Mesenchymal stem cell (in vitro differentiated cells and primary cell): ENCODE measurements at regions not wholly inside any gene's neighbourhood (a gene's known extent, or its start where the extent isn't known, plus 50 kb on each side); places are given as distances from the start of the nearest gene placed in this dataset.

Experiments
- DNase-seq: peaks from one replicate; pipeline ENCODE4 v3.0.0-alpha.2; 2013
- H2AFZ ChIP-seq: one replicate; pipeline ENCODE4 v1.6.1; 2013; ENCODE audit warnings: low read depth, mild to moderate bottlenecking, control low read depth, inconsistent platforms, low read length, moderate library complexity
- H2AK5ac ChIP-seq: 2 replicates; pipeline ENCODE4 v1.6.1; 2013; ENCODE audit warnings: low read length, moderate library complexity, mild to moderate bottlenecking, inconsistent platforms; ENCODE audit not compliant: severe bottlenecking
- H2BK120ac ChIP-seq: one replicate; pipeline ENCODE4 v1.6.1; 2013; ENCODE audit warnings: low read depth, mild to moderate bottlenecking, inconsistent platforms, low read length, moderate library complexity
- H2BK12ac ChIP-seq, 2 experiments: one replicate each; pipeline ENCODE4 v1.6.1; 2013; ENCODE audit warnings: inconsistent platforms in 2 of 2, low read length in 2 of 2, mild to moderate bottlenecking in 2 of 2, moderate library complexity in 2 of 2, control low read depth in 1 of 2
- H2BK15ac ChIP-seq: one replicate; pipeline ENCODE4 v1.6.1; 2013; ENCODE audit warnings: mild to moderate bottlenecking, low read depth, inconsistent platforms; ENCODE audit not compliant: poor library complexity, severe bottlenecking
- H2BK5ac ChIP-seq: 2 replicates; pipeline ENCODE4 v1.6.1; 2013; ENCODE audit warnings: low read depth, mild to moderate bottlenecking, low read length, control low read depth, inconsistent platforms; ENCODE audit not compliant: poor library complexity, severe bottlenecking
- H3K14ac ChIP-seq, 2 experiments: one replicate each; pipeline ENCODE4 v1.6.1; 2013; ENCODE audit warnings: inconsistent platforms in 2 of 2, low read length in 2 of 2, control low read depth in 1 of 2, mild to moderate bottlenecking in 1 of 2, moderate library complexity in 1 of 2
- H3K18ac ChIP-seq, 2 experiments: one replicate each; pipeline ENCODE4 v1.6.1; 2013; ENCODE audit warnings: inconsistent platforms in 2 of 2, low read length in 2 of 2, control low read depth in 1 of 2, low read depth in 1 of 2, mild to moderate bottlenecking in 1 of 2
- H3K23ac ChIP-seq, 2 experiments: one replicate each; pipeline ENCODE4 v1.6.1; 2013; ENCODE audit warnings: inconsistent platforms in 2 of 2, low read length in 2 of 2, mild to moderate bottlenecking in 2 of 2, moderate library complexity in 2 of 2, control low read depth in 1 of 2
- H3K27ac ChIP-seq: 2 replicates; pipeline ENCODE4 v1.5.1; 2013; ENCODE audit warnings: mild to moderate bottlenecking, moderate library complexity, low read length, control low read depth, inconsistent platforms; ENCODE audit not compliant: poor library complexity, severe bottlenecking
- H3K27me3 ChIP-seq, 2 experiments: 2 replicates each; pipeline versions ENCODE4 v1.6.1 to v1.7.0; 2013; ENCODE audit warnings: low read length in 2 of 2, mild to moderate bottlenecking in 2 of 2, moderate library complexity in 2 of 2, control low read depth in 1 of 2, inconsistent platforms in 1 of 2; ENCODE audit not compliant: control insufficient read depth in 1 of 2, insufficient read depth in 1 of 2
- H3K36me3 ChIP-seq, 2 experiments: 2 replicates each; pipeline versions ENCODE4 v1.6.1 to v1.7.0; 2013; ENCODE audit warnings: low read length in 2 of 2, control low read depth in 1 of 2, inconsistent platforms in 1 of 2, low read depth in 1 of 2, mild to moderate bottlenecking in 1 of 2; ENCODE audit not compliant: insufficient read depth in 2 of 2, control insufficient read depth in 1 of 2
- H3K4ac ChIP-seq, 2 experiments: one replicate each; pipeline ENCODE4 v1.6.1; 2013; ENCODE audit warnings: inconsistent platforms in 2 of 2, low read length in 2 of 2, mild to moderate bottlenecking in 2 of 2, moderate library complexity in 2 of 2, control low read depth in 1 of 2, low read depth in 1 of 2
- H3K4me1 ChIP-seq: 2 replicates; pipeline ENCODE4 v1.6.1; 2013; ENCODE audit warnings: low read depth, low read length, control low read depth; ENCODE audit not compliant: control insufficient read depth, insufficient read depth
- H3K4me2 ChIP-seq: 2 replicates; pipeline ENCODE4 v1.6.1; 2013; ENCODE audit warnings: low read length, mild to moderate bottlenecking, inconsistent platforms; ENCODE audit not compliant: poor library complexity, severe bottlenecking
- H3K4me3 ChIP-seq, 2 experiments: 2 replicates each; pipeline versions ENCODE4 v1.5.1 to v1.7.0; 2013; ENCODE audit warnings: low read length in 2 of 2, mild to moderate bottlenecking in 2 of 2, control low read depth in 1 of 2, low read depth in 1 of 2; ENCODE audit not compliant: insufficient read depth in 1 of 2
- H3K79me1 ChIP-seq: replicated peaks from 2 replicates; pipeline ENCODE4 v1.6.1; 2013; ENCODE audit warnings: mild to moderate bottlenecking, control low read depth, low read length, inconsistent platforms; ENCODE audit not compliant: poor library complexity, severe bottlenecking
- H3K9ac ChIP-seq: 2 replicates; pipeline ENCODE4 v1.7.0; 2013; ENCODE audit warnings: mild to moderate bottlenecking, low read length, moderate library complexity
- H3K9me3 ChIP-seq: 2 replicates; pipeline ENCODE4 v1.7.0; 2013; ENCODE audit warnings: mild to moderate bottlenecking, low read length; ENCODE audit not compliant: control insufficient read depth
- H4K8ac ChIP-seq: one replicate; pipeline ENCODE4 v1.6.1; 2013; ENCODE audit warnings: inconsistent platforms, mild to moderate bottlenecking, low read length, moderate library complexity
- H4K91ac ChIP-seq: one replicate; pipeline ENCODE4 v1.6.1; 2013; ENCODE audit warnings: mild to moderate bottlenecking, low read length, inconsistent platforms
- WGBS: methylation state at CpG from one replicate; pipeline ENCODE4 v1.1.7; 2013; ENCODE audit warnings: mixed read lengths; 5-methylcytosine and 5-hydroxymethylcytosine counted together

- Histone ChIP-seq H4K91ac (no peak overlapping the region), H3K27ac (no peak overlapping the region), H2BK12ac (no peak overlapping the region), H3K18ac (no peak overlapping the region), H2AK5ac (no peak overlapping the region), H2BK120ac (no peak overlapping the region), H4K8ac (no peak overlapping the region), H3K14ac (no peak overlapping the region), H2AFZ (no peak overlapping the region), H3K4me2 (no peak overlapping the region), H3K79me1 (no peaks in the 10 kb centered on the region), H3K4me3 (no peak overlapping the region), H3K27me3 (peaks cover 0 to 15% of the 10 kb centered on the region in 2 experiments), H3K4ac (no peak overlapping the region), H3K36me3 (no peaks in the 10 kb centered on the region), H3K23ac (no peak overlapping the region), H3K4me1 (no peaks in the 10 kb centered on the region), H2BK5ac (no peak overlapping the region), H3K9me3 (no peaks in the 10 kb centered on the region), H3K9ac (no peak overlapping the region), H2BK15ac (no peak overlapping the region)
- WGBS, result 100% methylated on average over 1 of the region's 4 CpGs
- no peak for DNase-seq
Observed at GRCh38 chr15:61644550-61644949, 415.4 kb upstream of the RORA start.

- Histone ChIP-seq H3K18ac (no peak overlapping the region), H2AFZ (no peak overlapping the region), H3K4me1 (no peaks in the 10 kb centered on the region), H3K27ac (no peak overlapping the region), H4K91ac (no peak overlapping the region), H3K9me3 (no peaks in the 10 kb centered on the region), H3K4me3 (no peak overlapping the region), H2BK5ac (no peak overlapping the region), H2BK120ac (no peak overlapping the region), H3K4ac (no peak overlapping the region), H3K36me3 (no peaks in the 10 kb centered on the region), H3K4me2 (no peak overlapping the region), H3K9ac (no peak overlapping the region), H3K14ac (no peak overlapping the region), H4K8ac (no peak overlapping the region), H2AK5ac (no peak overlapping the region), H2BK15ac (no peak overlapping the region), H2BK12ac (no peak overlapping the region), H3K27me3 (peaks cover 0 to 4% of the 10 kb centered on the region in 2 experiments), H3K79me1 (no peaks in the 10 kb centered on the region), H3K23ac (no peak overlapping the region)
- DNase-seq, result no peak
- WGBS, result 80% methylated on average over 6 of the region's 6 CpGs
Observed at GRCh38 chr15:61641645-61642044, 412.5 kb upstream of the RORA start.

- H3K9me3 ChIP-seq, result no peaks in the 10 kb centered on the region
- no peak overlapping the region for H3K27ac ChIP-seq
- no peaks in the 10 kb centered on the region for H3K36me3 ChIP-seq
- no peak overlapping the region for H2BK15ac ChIP-seq
- no peak for DNase-seq
- H4K8ac ChIP-seq, result no peak overlapping the region
- H2BK120ac ChIP-seq, result no peak overlapping the region
- no peaks in the 10 kb centered on the region for H3K4me1 ChIP-seq
- no peak overlapping the region for H2BK12ac ChIP-seq
- no peak overlapping the region for H4K91ac ChIP-seq
- no peak overlapping the region for H3K4ac ChIP-seq
- H3K9ac ChIP-seq, result no peak overlapping the region
- H2BK5ac ChIP-seq, result no peak overlapping the region
- no peak overlapping the region for H3K4me2 ChIP-seq
- no peak overlapping the region for H3K4me3 ChIP-seq
- H3K27me3 ChIP-seq, result peaks cover 0 to 4% of the 10 kb centered on the region in 2 experiments
- H3K79me1 ChIP-seq, result no peaks in the 10 kb centered on the region
- no peak overlapping the region for H2AFZ ChIP-seq
- no peak overlapping the region for H3K23ac ChIP-seq
- no peak overlapping the region for H3K18ac ChIP-seq
- H2AK5ac ChIP-seq, result no peak overlapping the region
- H3K14ac ChIP-seq, result no peak overlapping the region
Observed at GRCh38 chr15:61640756-61641155, 411.7 kb upstream of the RORA start.

GRCh38 chr15:61639491-61639890 lies 410.4 kb upstream of the RORA start:
- H2AFZ ChIP-seq, result no peak overlapping the region
- no peak for DNase-seq
- H3K27me3 ChIP-seq, result peaks cover 0 to 4% of the 10 kb centered on the region in 2 experiments
- 72% methylated on average over 12 of the region's 12 CpGs for WGBS
- no peak overlapping the region for H3K4me3 ChIP-seq
- no peaks in the 10 kb centered on the region for H3K9me3 ChIP-seq
- no peak overlapping the region for H3K18ac ChIP-seq
- no peak overlapping the region for H3K14ac ChIP-seq
- no peaks in the 10 kb centered on the region for H3K79me1 ChIP-seq
- no peak overlapping the region for H4K8ac ChIP-seq
- no peak overlapping the region for H3K9ac ChIP-seq
- H3K4ac ChIP-seq, result no peak overlapping the region
- H2BK120ac ChIP-seq, result no peak overlapping the region
- H3K4me2 ChIP-seq, result no peak overlapping the region
- no peak overlapping the region for H3K27ac ChIP-seq
- H2BK5ac ChIP-seq, result no peak overlapping the region
- no peaks in the 10 kb centered on the region for H3K36me3 ChIP-seq
- no peak overlapping the region for H2BK12ac ChIP-seq
- H4K91ac ChIP-seq, result no peak overlapping the region
- H2AK5ac ChIP-seq, result no peak overlapping the region
- no peaks in the 10 kb centered on the region for H3K4me1 ChIP-seq
- H3K23ac ChIP-seq, result no peak overlapping the region
- H2BK15ac ChIP-seq, result no peak overlapping the region
